CD14-positive monocyte (primary cell): ENCODE measurements at regions not wholly inside any gene's neighbourhood (a gene's known extent, or its start where the extent isn't known, plus 50 kb on each side); places are given as distances from the start of the nearest gene placed in this dataset.

Experiments used
- DNase-seq, 3 donors: peaks; one replicate each; pipeline ENCODE4 v3.0.0-alpha.2; 2011 to 2022
- H2AFZ ChIP-seq: 2 replicates; pipeline ENCODE4 v1.6.0; 2012; ENCODE audit warnings: mild to moderate bottlenecking, low read depth, low read length, inconsistent platforms; ENCODE audit not compliant: insufficient read depth, poor library complexity, severe bottlenecking
- H3K27ac ChIP-seq, 2 donors: 1 replicate in 1 of 2; 2 replicates in 1 of 2; pipeline ENCODE4 v1.5.1; 2012 to 2013; ENCODE audit warnings: low read length in 2 of 2, control low read depth in 1 of 2, inconsistent platforms in 1 of 2, low read depth in 1 of 2, mild to moderate bottlenecking in 1 of 2
- H3K27me3 ChIP-seq, 2 donors: one replicate each; pipeline versions ENCODE4 v1.6.0 to v1.6.1; 2011 to 2013; ENCODE audit warnings: low read length in 2 of 2; ENCODE audit not compliant: control insufficient read depth in 2 of 2, insufficient read depth in 2 of 2
- H3K36me3 ChIP-seq, 2 donors: replicated peaks in 1 of 2; 1 replicate in 1 of 2; 2 replicates in 1 of 2; pipeline versions ENCODE4 v1.5.1 to v1.6.1; 2012 to 2013; ENCODE audit warnings: low read length in 2 of 2, control low read depth in 1 of 2, inconsistent platforms in 1 of 2, mild to moderate bottlenecking in 1 of 2; ENCODE audit not compliant: insufficient read depth in 2 of 2, control insufficient read depth in 1 of 2
- H3K4me1 ChIP-seq, 2 donors: 1 replicate in 1 of 2; 2 replicates in 1 of 2; pipeline versions ENCODE4 v1.5.1 to v1.6.1; 2012 to 2013; ENCODE audit warnings: low read length in 2 of 2, control low read depth in 1 of 2, inconsistent platforms in 1 of 2, mild to moderate bottlenecking in 1 of 2, moderate library complexity in 1 of 2; ENCODE audit not compliant: insufficient read depth in 2 of 2, control insufficient read depth in 1 of 2
- H3K4me2 ChIP-seq: replicated peaks from 2 replicates; pipeline ENCODE3; 2012; ENCODE audit warnings: low read length, moderate library complexity, mild to moderate bottlenecking; ENCODE audit not compliant: poor library complexity, severe bottlenecking; ENCODE audit errors: extremely low read depth
- H3K4me3 ChIP-seq, 3 experiments: fragments of 200-600 bp in 1 of 3; sonication (generic) in 1 of 3; replicated peaks in 1 of 3; 1 replicate in 2 of 3; 2 replicates in 1 of 3; pipeline ENCODE4 v1.5.1; 2011 to 2013; ENCODE audit warnings: low read length in 3 of 3, mild to moderate bottlenecking in 3 of 3, control low read depth in 2 of 3, low read depth in 2 of 3, inconsistent platforms in 1 of 3, moderate library complexity in 1 of 3
- H3K79me2 ChIP-seq: 2 replicates; pipeline ENCODE4 v1.6.0; 2012; ENCODE audit warnings: mild to moderate bottlenecking, control low read depth, inconsistent platforms, low read length, moderate library complexity; ENCODE audit not compliant: insufficient read depth
- H3K9ac ChIP-seq: 2 replicates; pipeline ENCODE4 v1.6.0; 2017; ENCODE audit warnings: low read length, mild to moderate bottlenecking; ENCODE audit not compliant: insufficient read depth, poor library complexity, severe bottlenecking
- H3K9me3 ChIP-seq, 2 donors: replicated peaks in 1 of 2; 1 replicate in 1 of 2; 2 replicates in 1 of 2; pipeline versions ENCODE4 v1.5.1 to v1.6.1; 2012 to 2013; ENCODE audit warnings: low read length in 2 of 2, control low read depth in 1 of 2; ENCODE audit not compliant: control insufficient read depth in 1 of 2, insufficient read depth in 1 of 2
- H4K20me1 ChIP-seq: 2 replicates; pipeline ENCODE4 v1.6.0; 2012; ENCODE audit warnings: mild to moderate bottlenecking, low read length, control low read depth, moderate library complexity; ENCODE audit not compliant: insufficient read depth
- H3K27ac Mint-ChIP-seq, 7 donors: one replicate each; pipeline ENCODE4 v1.8.0; 2020; ENCODE audit warnings: mild to moderate bottlenecking in 7 of 7, mixed read lengths in 7 of 7, moderate library complexity in 6 of 7, inconsistent platforms in 2 of 7
- H3K27me3 Mint-ChIP-seq, 3 donors: one replicate each; pipeline ENCODE4 v1.8.0; 2021 to 2022; ENCODE audit warnings: low read depth in 3 of 3, mild to moderate bottlenecking in 3 of 3, mixed read lengths in 3 of 3, moderate library complexity in 3 of 3, inconsistent platforms in 1 of 3
- H3K36me3 Mint-ChIP-seq, 2 donors: one replicate each; pipeline ENCODE4 v1.8.0; 2020; ENCODE audit warnings: mixed read lengths in 2 of 2, inconsistent platforms in 1 of 2, mild to moderate bottlenecking in 1 of 2
- H3K4me1 Mint-ChIP-seq: one replicate; pipeline ENCODE4 v1.8.0; 2020; ENCODE audit warnings: mild to moderate bottlenecking, mixed read lengths
- H3K4me3 Mint-ChIP-seq, 2 donors: one replicate each; pipeline ENCODE4 v1.8.0; 2020; ENCODE audit warnings: mild to moderate bottlenecking in 2 of 2, mixed read lengths in 2 of 2, moderate library complexity in 1 of 2
- H3K9me3 Mint-ChIP-seq, 7 donors: one replicate each; pipeline ENCODE4 v1.8.0; 2020 to 2022; ENCODE audit warnings: mixed read lengths in 7 of 7, mild to moderate bottlenecking in 6 of 7, moderate library complexity in 6 of 7, inconsistent platforms in 2 of 7
- CTCF ChIP-seq: fragments of 200-600 bp; IDR thresholded peaks from one replicate; pipeline ENCODE4 v1.8.0; 2022; ENCODE audit warnings: antibody characterized with exemption, mild to moderate bottlenecking
- WGBS: methylation state at CpG from one replicate; pipeline ENCODE4 v1.1.5; 2013; ENCODE audit warnings: missing lambda C conversion rate; ENCODE audit not compliant: insufficient coverage; 5-methylcytosine and 5-hydroxymethylcytosine counted together
- intact Hi-C, 2 donors: fragments of 100-400 bp; cut with micrococcal nuclease; formaldehyde crosslinking; loops; one replicate each; pipeline versions ENCODE4 v1.15.0 to v1.15.1; 2023

GRCh38 chr5:175079707-175080106 is 355.3 kb downstream of the MSX2 start:
- intact Hi-C loops = no loop called here
- peaks cover 0 to 9% (median 3%) of the 10 kb centered on the region in 7 donors for H3K9me3 Mint-ChIP-seq
- H3K36me3 ChIP-seq = no peaks in the 10 kb centered on the region

GRCh38 chr5:175070283-175070682 is 345.9 kb downstream of the MSX2 start:
- Histone ChIP-seq H3K4me2 (no peak overlapping the region), H3K79me2 (no peaks in the 10 kb centered on the region), H3K4me1 (no peaks in the 10 kb centered on the region), H3K36me3 (no peaks in the 10 kb centered on the region), H3K9ac (no peak overlapping the region), H4K20me1 (no peaks in the 10 kb centered on the region), H3K9me3 (no peaks in the 10 kb centered on the region), H3K27me3 (no peaks in the 10 kb centered on the region), H2AFZ (no peak overlapping the region), H3K27ac (no peak overlapping the region), H3K4me3 (no peak overlapping the region)
- no peaks in the 10 kb centered on the region for H3K4me1 Mint-ChIP-seq
- no peak overlapping the region for H3K4me3 Mint-ChIP-seq
- TF ChIP-seq CTCF = no peak
- no peak overlapping the region for H3K27ac Mint-ChIP-seq
- peaks cover 0 to 16% (median 3%) of the 10 kb centered on the region in 7 donors for H3K9me3 Mint-ChIP-seq
- peaks cover 0 to 2% (median 2%) of the 10 kb centered on the region in 3 donors for H3K27me3 Mint-ChIP-seq
- no peaks in the 10 kb centered on the region for H3K36me3 Mint-ChIP-seq
- no peak for DNase-seq
- intact Hi-C loops = no loop called here

More at GRCh38 chr5:175079707-175080106, 355.3 kb downstream of the MSX2 start:
- H4K20me1 ChIP-seq = no peaks in the 10 kb centered on the region
- no peaks in the 10 kb centered on the region for H3K4me1 Mint-ChIP-seq
- 83% methylated on average over 1 of the region's 2 CpGs for WGBS
- H3K27me3 ChIP-seq = no peaks in the 10 kb centered on the region
- no peak for DNase-seq
- H3K36me3 Mint-ChIP-seq = no peaks in the 10 kb centered on the region
- H3K9ac ChIP-seq = no peak overlapping the region
- H3K27ac Mint-ChIP-seq = no peak overlapping the region
- no peak overlapping the region for H2AFZ ChIP-seq
- H3K9me3 ChIP-seq = no peaks in the 10 kb centered on the region
- no peak overlapping the region for H3K4me3 Mint-ChIP-seq
- TF ChIP-seq CTCF = no peak
- no peak overlapping the region for H3K27ac ChIP-seq
- no peak overlapping the region for H3K4me3 ChIP-seq
- peaks cover 0 to 2% (median 0%) of the 10 kb centered on the region in 3 donors for H3K27me3 Mint-ChIP-seq
- H3K4me2 ChIP-seq = no peak overlapping the region
- no peaks in the 10 kb centered on the region for H3K79me2 ChIP-seq
- no peaks in the 10 kb centered on the region for H3K4me1 ChIP-seq
